Activated naive CD4-positive, alpha-beta T cell (primary cell): ENCODE measurements at regions not wholly inside any gene's neighbourhood (a gene's known extent, or its start where the extent isn't known, plus 50 kb on each side); places are given as distances from the start of the nearest gene placed in this dataset.
"Not testable (repeated sequence)": the region's sequence is repeated elsewhere in the genome, so short reads cannot be mapped to it uniquely, and the experiment has no call there.

Experiments
- DNase-seq, 4 experiments: peaks; one replicate each; lab custom pipeline; 2025; lab: John Stamatoyannopoulos, UW

GRCh38 chr1:146510248-146510983, 281.6 kb upstream of the NOTCH2NLA start:
- DNase-seq = not testable (repeated sequence)

GRCh38 chr1:146504121-146504520, 275.3 kb upstream of the NOTCH2NLA start:
- not testable (repeated sequence) for DNase-seq

GRCh38 chr1:146487555-146487954, 258.7 kb upstream of the NOTCH2NLA start:
- not testable (repeated sequence) for DNase-seq

- not testable (repeated sequence) for DNase-seq
Observed at GRCh38 chr1:146487155-146487554, 258.3 kb upstream of the NOTCH2NLA start.

GRCh38 chr1:146486300-146487014, 257.6 kb upstream of the NOTCH2NLA start:
- not testable (repeated sequence) for DNase-seq

GRCh38 chr1:146484195-146484594, 255.4 kb upstream of the NOTCH2NLA start:
- not testable (repeated sequence) for DNase-seq

GRCh38 chr1:146479188-146479587, 250.4 kb upstream of the NOTCH2NLA start:
- DNase-seq = not testable (repeated sequence)

GRCh38 chr1:146478125-146478720, 249.4 kb upstream of the NOTCH2NLA start:
- DNase-seq = peak in 1 of 4 experiments; percentile 1

- not testable (repeated sequence) for DNase-seq
Observed at GRCh38 chr1:146475086-146475485, 246.3 kb upstream of the NOTCH2NLA start.

- not testable (repeated sequence) for DNase-seq
Observed at GRCh38 chr1:146474216-146474615, 245.4 kb upstream of the NOTCH2NLA start.

GRCh38 chr1:146472192-146472861, 243.5 kb upstream of the NOTCH2NLA start:
- peak; percentile 32 to 74 (median 54) for DNase-seq

GRCh38 chr1:146459939-146460338, 231.1 kb upstream of the NOTCH2NLA start:
- not testable (repeated sequence) for DNase-seq

- DNase-seq = not testable (repeated sequence)
Observed at GRCh38 chr1:146459308-146459707, 230.5 kb upstream of the NOTCH2NLA start.

- not testable (repeated sequence) for DNase-seq
Observed at GRCh38 chr1:146448877-146449246, 220.0 kb upstream of the NOTCH2NLA start.

GRCh38 chr1:146448212-146448876, 219.5 kb upstream of the NOTCH2NLA start:
- not testable (repeated sequence) for DNase-seq

- peak in 2 of 4 experiments; percentile 3 to 8 for DNase-seq
Observed at GRCh38 chr1:146443871-146444222, 215.0 kb upstream of the NOTCH2NLA start.

- not testable (repeated sequence) for DNase-seq
Observed at GRCh38 chr1:146443088-146443870, 214.5 kb upstream of the NOTCH2NLA start.

GRCh38 chr1:146438543-146438942, 209.7 kb upstream of the NOTCH2NLA start:
- DNase-seq = not testable (repeated sequence)

GRCh38 chr1:146416642-146417041, 187.8 kb upstream of the NOTCH2NLA start:
- not testable (repeated sequence) for DNase-seq

- DNase-seq = not testable (repeated sequence)
Observed at GRCh38 chr1:146415017-146415416, 186.2 kb upstream of the NOTCH2NLA start.

- DNase-seq = not testable (repeated sequence)
Observed at GRCh38 chr1:146413911-146414310, 185.1 kb upstream of the NOTCH2NLA start.
